ENCODE measurements at regions not wholly inside any gene's neighbourhood (a gene's known extent, or its start where the extent isn't known, plus 50 kb on each side); places are given as distances from the start of the nearest gene placed in this dataset.

- Histone ChIP-seq H3K4me3 (ENCODE audit: insufficient read depth, low read depth, low read length) (no peak overlapping the region), H3K4me1 (ENCODE audit: insufficient read depth, low read length) (no peaks in the 10 kb centered on the region), H3K79me2 (ENCODE audit: insufficient read depth, low read length) (no peaks in the 10 kb centered on the region), H3K27me3 (ENCODE audit: insufficient read depth, low read length) (no peaks in the 10 kb centered on the region), H4K20me1 (ENCODE audit: insufficient read depth, low read length) (no peaks in the 10 kb centered on the region), H3K9me3 (ENCODE audit: insufficient read depth, low read depth, low read length) (no peaks in the 10 kb centered on the region), H2AFZ (ENCODE audit: low read depth, low read length) (no peak overlapping the region), H3K36me3 (ENCODE audit: insufficient read depth, low read length) (no peaks in the 10 kb centered on the region), H3K9ac (ENCODE audit: low read length) (no peak overlapping the region), H3K27ac (ENCODE audit: low read depth, low read length) (no peak overlapping the region), H3K4me2 (ENCODE audit: low read length) (no peak overlapping the region)
- no peak for DNase-seq (ENCODE audit: low read depth)
- Mint-ChIP-seq H3K27me3 (ENCODE audit: low read depth, unreplicated experiment) (no peaks in the 10 kb centered on the region), H3K27ac (ENCODE audit: unreplicated experiment) (no peak overlapping the region), H3K4me3 (ENCODE audit: unreplicated experiment) (no peak overlapping the region), H3K36me3 (ENCODE audit: low read depth, unreplicated experiment) (no peaks in the 10 kb centered on the region), H3K9me3 (ENCODE audit: unreplicated experiment) (no peaks in the 10 kb centered on the region), H3K4me1 (ENCODE audit: low read depth, unreplicated experiment) (no peaks in the 10 kb centered on the region)
- no peak for TF ChIP-seq CTCF (IDR thresholded peaks at IDR 0.05; ENCODE audit: insufficient read depth, low read depth, low read length)
- no peak for TF ChIP-seq EZH2 (IDR thresholded peaks at IDR 0.05; ENCODE audit: insufficient read depth, low read length)
- FAIRE-seq = no peak
Measured at GRCh38 chr4:43351970-43352806, 459.7 kb downstream of the GRXCR1 start.

- H3K79me2 ChIP-seq (ENCODE audit: insufficient read depth, low read length) = no peaks in the 10 kb centered on the region
- no peak overlapping the region for H3K4me2 ChIP-seq (ENCODE audit: low read length)
- no peak overlapping the region for H2AFZ ChIP-seq (ENCODE audit: low read depth, low read length)
- H3K4me3 Mint-ChIP-seq (ENCODE audit: unreplicated experiment) = no peak overlapping the region
- no peaks in the 10 kb centered on the region for H3K4me1 Mint-ChIP-seq (ENCODE audit: low read depth, unreplicated experiment)
- no peaks in the 10 kb centered on the region for H3K36me3 Mint-ChIP-seq (ENCODE audit: low read depth, unreplicated experiment)
- no peak for TF ChIP-seq CTCF (IDR thresholded peaks at IDR 0.05; ENCODE audit: insufficient read depth, low read depth, low read length)
- TF ChIP-seq EZH2 (IDR thresholded peaks at IDR 0.05; ENCODE audit: insufficient read depth, low read length) = no peak
- no peak for DNase-seq (ENCODE audit: low read depth)
- no peaks in the 10 kb centered on the region for H3K27me3 Mint-ChIP-seq (ENCODE audit: low read depth, unreplicated experiment)
- no peak overlapping the region for H3K4me3 ChIP-seq (ENCODE audit: insufficient read depth, low read depth, low read length)
- H3K36me3 ChIP-seq (ENCODE audit: insufficient read depth, low read length) = no peaks in the 10 kb centered on the region
- H3K27ac ChIP-seq (ENCODE audit: low read depth, low read length) = no peak overlapping the region
- H3K9me3 ChIP-seq (ENCODE audit: insufficient read depth, low read depth, low read length) = no peaks in the 10 kb centered on the region
- H3K4me1 ChIP-seq (ENCODE audit: insufficient read depth, low read length) = no peaks in the 10 kb centered on the region
- H3K9me3 Mint-ChIP-seq (ENCODE audit: unreplicated experiment) = no peaks in the 10 kb centered on the region
- no peaks in the 10 kb centered on the region for H4K20me1 ChIP-seq (ENCODE audit: insufficient read depth, low read length)
- no peak overlapping the region for H3K27ac Mint-ChIP-seq (ENCODE audit: unreplicated experiment)
- no peaks in the 10 kb centered on the region for H3K27me3 ChIP-seq (ENCODE audit: insufficient read depth, low read length)
- no peak overlapping the region for H3K9ac ChIP-seq (ENCODE audit: low read length)
- no peak for FAIRE-seq
Measured at GRCh38 chr4:43352859-43353258, 460.3 kb downstream of the GRXCR1 start.

- FAIRE-seq = no peak
- H3K27me3 Mint-ChIP-seq (ENCODE audit: low read depth, unreplicated experiment) = no peaks in the 10 kb centered on the region
- TF ChIP-seq EZH2 (IDR thresholded peaks at IDR 0.05; ENCODE audit: insufficient read depth, low read length) (no peak), CTCF (IDR thresholded peaks at IDR 0.05; ENCODE audit: insufficient read depth, low read depth, low read length) (no peak)
- Histone ChIP-seq H3K4me1 (ENCODE audit: insufficient read depth, low read length) (no peaks in the 10 kb centered on the region), H4K20me1 (ENCODE audit: insufficient read depth, low read length) (no peaks in the 10 kb centered on the region), H3K79me2 (ENCODE audit: insufficient read depth, low read length) (no peaks in the 10 kb centered on the region), H3K27ac (ENCODE audit: low read depth, low read length) (no peak overlapping the region), H2AFZ (ENCODE audit: low read depth, low read length) (no peak overlapping the region), H3K4me3 (ENCODE audit: insufficient read depth, low read depth, low read length) (no peak overlapping the region), H3K9me3 (ENCODE audit: insufficient read depth, low read depth, low read length) (no peaks in the 10 kb centered on the region), H3K27me3 (ENCODE audit: insufficient read depth, low read length) (no peaks in the 10 kb centered on the region), H3K4me2 (ENCODE audit: low read length) (no peak overlapping the region), H3K9ac (ENCODE audit: low read length) (no peak overlapping the region), H3K36me3 (ENCODE audit: insufficient read depth, low read length) (no peaks in the 10 kb centered on the region)
- no peaks in the 10 kb centered on the region for H3K4me1 Mint-ChIP-seq (ENCODE audit: low read depth, unreplicated experiment)
- no peaks in the 10 kb centered on the region for H3K9me3 Mint-ChIP-seq (ENCODE audit: unreplicated experiment)
- DNase-seq (ENCODE audit: low read depth) = no peak
- no peak overlapping the region for H3K27ac Mint-ChIP-seq (ENCODE audit: unreplicated experiment)
- no peaks in the 10 kb centered on the region for H3K36me3 Mint-ChIP-seq (ENCODE audit: low read depth, unreplicated experiment)
- H3K4me3 Mint-ChIP-seq (ENCODE audit: unreplicated experiment) = no peak overlapping the region
Measured at GRCh38 chr4:43353552-43353951, 461.0 kb downstream of the GRXCR1 start.
